ENCODE measurements at regions not wholly inside any gene's neighbourhood (a gene's known extent, or its start where the extent isn't known, plus 50 kb on each side); places are given as distances from the start of the nearest gene placed in this dataset.
A peak's percentile ranks its signal among the peaks of the same experiment; 100 is the strongest.
"Not testable (repeated sequence)": the region's sequence is repeated elsewhere in the genome, so short reads cannot be mapped to it uniquely, and the experiment has no call there.

DNA sequence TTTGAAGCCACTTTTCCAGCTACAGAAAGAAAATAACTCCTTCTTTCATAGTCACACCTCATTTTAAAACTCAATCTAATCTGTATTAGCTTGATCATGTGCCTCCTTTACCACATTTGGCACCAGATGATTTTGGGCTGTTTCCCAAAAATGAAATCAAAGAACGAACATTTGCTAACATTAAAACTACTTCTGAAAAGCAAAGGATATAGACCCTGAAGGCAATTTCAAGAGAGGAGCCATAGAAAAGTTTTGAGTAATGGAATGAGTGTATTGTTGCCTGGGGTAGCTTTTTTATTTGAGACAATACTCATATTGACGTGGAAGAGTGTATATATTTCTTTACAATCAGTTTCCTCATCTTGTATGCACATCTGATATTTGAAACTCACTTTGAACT, 152.8 kb upstream of the TBL1XR1 start:
- H3K9me3 Mint-ChIP-seq (ENCODE audit: unreplicated experiment): peaks cover 5% of the 10 kb centered on the region
- no peaks in the 10 kb centered on the region for H3K36me3 Mint-ChIP-seq (ENCODE audit: unreplicated experiment)
- no peak for DNase-seq (ENCODE audit: extremely low spot score, unreplicated experiment)
- H3K27ac Mint-ChIP-seq (ENCODE audit: unreplicated experiment): peak overlapping the region; percentile 78
- peaks cover 49% of the 10 kb centered on the region for H3K4me1 Mint-ChIP-seq (ENCODE audit: unreplicated experiment)
- H3K27me3 Mint-ChIP-seq (ENCODE audit: unreplicated experiment): no peaks in the 10 kb centered on the region
- no peak for TF ChIP-seq CTCF (IDR thresholded peaks at IDR 0.05)
- no peak overlapping the region for H3K4me3 Mint-ChIP-seq (ENCODE audit: unreplicated experiment)

GRCh38 chr3:177351206-177351605, 153.9 kb upstream of the TBL1XR1 start:
- peaks cover 42% of the 10 kb centered on the region for H3K4me1 Mint-ChIP-seq (ENCODE audit: unreplicated experiment)
- H3K36me3 Mint-ChIP-seq (ENCODE audit: unreplicated experiment): no peaks in the 10 kb centered on the region
- H3K4me3 Mint-ChIP-seq (ENCODE audit: unreplicated experiment): no peak overlapping the region
- peaks cover 5% of the 10 kb centered on the region for H3K9me3 Mint-ChIP-seq (ENCODE audit: unreplicated experiment)
- H3K27ac Mint-ChIP-seq (ENCODE audit: unreplicated experiment): peak overlapping the region; percentile 10
- no peak for TF ChIP-seq CTCF (IDR thresholded peaks at IDR 0.05)
- H3K27me3 Mint-ChIP-seq (ENCODE audit: unreplicated experiment): no peaks in the 10 kb centered on the region
- DNase-seq (ENCODE audit: extremely low spot score, unreplicated experiment): no peak

DNA sequence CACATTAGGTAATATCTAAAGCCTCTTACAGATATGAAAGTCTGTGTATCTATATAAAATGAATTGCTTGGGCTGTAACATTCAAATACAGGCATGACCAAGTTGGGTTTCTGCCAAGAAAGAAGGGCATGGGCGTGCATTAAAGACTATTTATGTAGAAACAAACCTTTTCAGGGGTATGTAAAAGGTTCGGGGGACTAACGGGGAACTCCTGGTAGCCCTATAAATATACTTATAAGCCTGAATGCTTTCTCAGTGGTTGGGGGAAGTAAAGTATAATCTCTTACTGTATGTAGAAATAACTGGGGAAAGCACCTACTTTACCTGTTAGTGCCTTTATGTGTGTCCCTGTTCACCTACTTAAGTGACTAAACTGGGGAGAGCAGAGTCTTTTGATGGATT, 154.5 kb upstream of the TBL1XR1 start:
- no peak overlapping the region for H3K4me3 Mint-ChIP-seq (ENCODE audit: unreplicated experiment)
- TF ChIP-seq CTCF (IDR thresholded peaks at IDR 0.05): no peak
- H3K36me3 Mint-ChIP-seq (ENCODE audit: unreplicated experiment): no peaks in the 10 kb centered on the region
- peaks cover 42% of the 10 kb centered on the region for H3K4me1 Mint-ChIP-seq (ENCODE audit: unreplicated experiment)
- H3K27me3 Mint-ChIP-seq (ENCODE audit: unreplicated experiment): no peaks in the 10 kb centered on the region
- peaks cover 5% of the 10 kb centered on the region for H3K9me3 Mint-ChIP-seq (ENCODE audit: unreplicated experiment)
- no peak overlapping the region for H3K27ac Mint-ChIP-seq (ENCODE audit: unreplicated experiment)
- no peak for DNase-seq (ENCODE audit: extremely low spot score, unreplicated experiment)

DNA sequence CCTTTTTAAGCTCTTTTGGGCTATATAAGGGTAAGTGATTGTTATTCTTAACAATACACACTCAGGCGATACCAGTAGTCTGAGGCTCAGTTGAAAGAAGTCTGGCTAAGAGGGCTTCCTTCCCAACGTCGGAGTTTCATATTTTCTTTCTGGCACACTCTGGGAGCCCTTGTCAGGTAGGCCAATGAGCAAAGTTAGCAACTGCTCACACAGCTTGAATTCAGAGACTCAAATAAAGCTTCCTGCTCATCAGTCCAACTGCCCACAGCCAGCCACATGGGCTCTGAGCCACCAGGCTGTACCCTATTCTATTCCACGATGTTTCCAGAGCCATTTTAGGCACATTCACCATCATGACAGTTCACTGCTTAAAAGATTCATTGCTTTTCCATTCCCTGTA, 155.1 kb upstream of the TBL1XR1 start:
- TF ChIP-seq CTCF (IDR thresholded peaks at IDR 0.05): no peak
- Mint-ChIP-seq H3K27me3 (ENCODE audit: unreplicated experiment) (no peaks in the 10 kb centered on the region), H3K27ac (ENCODE audit: unreplicated experiment) (no peak overlapping the region), H3K9me3 (ENCODE audit: unreplicated experiment) (peaks cover 5% of the 10 kb centered on the region), H3K36me3 (ENCODE audit: unreplicated experiment) (no peaks in the 10 kb centered on the region), H3K4me1 (ENCODE audit: unreplicated experiment) (peaks cover 43% of the 10 kb centered on the region), H3K4me3 (ENCODE audit: unreplicated experiment) (no peak overlapping the region)
- no peak for DNase-seq (ENCODE audit: extremely low spot score, unreplicated experiment)

GRCh38 chr3:177353140-177353539, 155.9 kb upstream of the TBL1XR1 start:
- DNase-seq (ENCODE audit: extremely low spot score, unreplicated experiment): no peak
- H3K27me3 Mint-ChIP-seq (ENCODE audit: unreplicated experiment): no peaks in the 10 kb centered on the region

GRCh38 chr3:177353879-177354278, 156.6 kb upstream of the TBL1XR1 start:
- not testable (repeated sequence) for H3K36me3 Mint-ChIP-seq (ENCODE audit: unreplicated experiment); H3K27ac Mint-ChIP-seq (ENCODE audit: unreplicated experiment); H3K9me3 Mint-ChIP-seq (ENCODE audit: unreplicated experiment); H3K4me3 Mint-ChIP-seq (ENCODE audit: unreplicated experiment); DNase-seq (ENCODE audit: extremely low spot score, unreplicated experiment); H3K27me3 Mint-ChIP-seq (ENCODE audit: unreplicated experiment)
- H3K4me1 Mint-ChIP-seq (ENCODE audit: unreplicated experiment): peaks cover 48% of the 10 kb centered on the region

More at GRCh38 chr3:177353140-177353539, 155.9 kb upstream of the TBL1XR1 start:
- Mint-ChIP-seq H3K27ac (ENCODE audit: unreplicated experiment) (no peak overlapping the region), H3K4me1 (ENCODE audit: unreplicated experiment) (peaks cover 44% of the 10 kb centered on the region), H3K4me3 (ENCODE audit: unreplicated experiment) (no peak overlapping the region), H3K9me3 (ENCODE audit: unreplicated experiment) (peaks cover 1% of the 10 kb centered on the region), H3K36me3 (ENCODE audit: unreplicated experiment) (no peaks in the 10 kb centered on the region)
- TF ChIP-seq CTCF (IDR thresholded peaks at IDR 0.05): no peak
